AG09319 (cell line): ENCODE measurements at regions not wholly inside any gene's neighbourhood (a gene's known extent, or its start where the extent isn't known, plus 50 kb on each side); places are given as distances from the start of the nearest gene placed in this dataset.

Experiments used
- DNase-seq: peaks from one replicate; pipeline ENCODE4 v3.0.0-alpha.2; 2010; ENCODE audit warnings: low read depth; ENCODE audit errors: extremely low read depth
- TF ChIP-seq, protein P1 (sequence below): IDR thresholded peaks from 2 replicates; pipeline ENCODE4 v1.5.1; 2011; ENCODE audit warnings: low read depth, mild to moderate bottlenecking, inconsistent platforms, low read length, moderate library complexity

DNA sequence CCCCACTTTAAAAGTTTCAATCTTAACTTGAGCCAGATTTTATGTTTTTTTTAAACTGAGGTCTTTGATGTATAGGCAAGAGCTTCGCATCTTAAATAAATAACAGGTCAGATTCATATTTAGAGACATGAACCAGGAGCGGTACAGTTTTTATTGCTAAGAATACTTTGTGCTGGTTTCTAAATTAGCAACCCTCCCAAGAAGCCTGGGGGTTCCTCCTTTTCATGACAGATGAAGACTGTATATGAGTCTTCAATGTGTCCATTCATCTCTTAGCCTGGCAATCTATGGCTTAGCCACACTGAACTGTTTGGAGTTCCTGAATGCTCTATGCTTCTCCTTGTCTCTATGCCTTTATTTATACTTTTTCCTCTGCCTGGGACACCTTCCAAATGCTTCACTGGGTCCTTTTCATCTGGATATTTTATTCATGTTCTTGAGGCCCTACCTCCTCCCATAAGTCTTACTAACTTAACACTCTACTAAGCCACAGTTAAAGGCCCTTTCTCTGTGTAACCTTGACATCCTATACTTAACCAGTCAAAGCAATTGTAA is 338.6 kb downstream of the INSC start:
- TF ChIP-seq, protein P1, sequence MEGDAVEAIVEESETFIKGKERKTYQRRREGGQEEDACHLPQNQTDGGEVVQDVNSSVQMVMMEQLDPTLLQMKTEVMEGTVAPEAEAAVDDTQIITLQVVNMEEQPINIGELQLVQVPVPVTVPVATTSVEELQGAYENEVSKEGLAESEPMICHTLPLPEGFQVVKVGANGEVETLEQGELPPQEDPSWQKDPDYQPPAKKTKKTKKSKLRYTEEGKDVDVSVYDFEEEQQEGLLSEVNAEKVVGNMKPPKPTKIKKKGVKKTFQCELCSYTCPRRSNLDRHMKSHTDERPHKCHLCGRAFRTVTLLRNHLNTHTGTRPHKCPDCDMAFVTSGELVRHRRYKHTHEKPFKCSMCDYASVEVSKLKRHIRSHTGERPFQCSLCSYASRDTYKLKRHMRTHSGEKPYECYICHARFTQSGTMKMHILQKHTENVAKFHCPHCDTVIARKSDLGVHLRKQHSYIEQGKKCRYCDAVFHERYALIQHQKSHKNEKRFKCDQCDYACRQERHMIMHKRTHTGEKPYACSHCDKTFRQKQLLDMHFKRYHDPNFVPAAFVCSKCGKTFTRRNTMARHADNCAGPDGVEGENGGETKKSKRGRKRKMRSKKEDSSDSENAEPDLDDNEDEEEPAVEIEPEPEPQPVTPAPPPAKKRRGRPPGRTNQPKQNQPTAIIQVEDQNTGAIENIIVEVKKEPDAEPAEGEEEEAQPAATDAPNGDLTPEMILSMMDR = no peak
- DNase-seq = no peak

DNA sequence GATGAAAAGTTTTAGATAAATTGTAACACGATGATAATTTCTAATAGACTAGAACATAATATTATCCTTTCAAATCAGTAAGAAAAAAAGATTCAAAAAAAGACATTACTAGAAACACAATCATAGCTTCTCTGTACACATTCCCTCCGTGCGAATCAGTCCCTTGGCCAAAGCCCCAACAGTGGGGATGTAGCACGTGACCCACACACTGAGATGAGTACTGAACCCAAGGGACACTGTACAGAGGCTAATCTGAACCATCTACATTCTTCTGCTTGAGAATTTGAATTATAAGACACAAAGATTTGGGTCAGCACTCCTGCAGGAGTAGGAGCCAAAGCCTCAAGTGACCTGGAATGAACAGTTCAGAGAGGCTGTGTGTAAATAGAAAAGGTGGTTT is 353.7 kb downstream of the INSC start:
- DNase-seq = no peak
- TF ChIP-seq, protein P1 = no peak

DNA sequence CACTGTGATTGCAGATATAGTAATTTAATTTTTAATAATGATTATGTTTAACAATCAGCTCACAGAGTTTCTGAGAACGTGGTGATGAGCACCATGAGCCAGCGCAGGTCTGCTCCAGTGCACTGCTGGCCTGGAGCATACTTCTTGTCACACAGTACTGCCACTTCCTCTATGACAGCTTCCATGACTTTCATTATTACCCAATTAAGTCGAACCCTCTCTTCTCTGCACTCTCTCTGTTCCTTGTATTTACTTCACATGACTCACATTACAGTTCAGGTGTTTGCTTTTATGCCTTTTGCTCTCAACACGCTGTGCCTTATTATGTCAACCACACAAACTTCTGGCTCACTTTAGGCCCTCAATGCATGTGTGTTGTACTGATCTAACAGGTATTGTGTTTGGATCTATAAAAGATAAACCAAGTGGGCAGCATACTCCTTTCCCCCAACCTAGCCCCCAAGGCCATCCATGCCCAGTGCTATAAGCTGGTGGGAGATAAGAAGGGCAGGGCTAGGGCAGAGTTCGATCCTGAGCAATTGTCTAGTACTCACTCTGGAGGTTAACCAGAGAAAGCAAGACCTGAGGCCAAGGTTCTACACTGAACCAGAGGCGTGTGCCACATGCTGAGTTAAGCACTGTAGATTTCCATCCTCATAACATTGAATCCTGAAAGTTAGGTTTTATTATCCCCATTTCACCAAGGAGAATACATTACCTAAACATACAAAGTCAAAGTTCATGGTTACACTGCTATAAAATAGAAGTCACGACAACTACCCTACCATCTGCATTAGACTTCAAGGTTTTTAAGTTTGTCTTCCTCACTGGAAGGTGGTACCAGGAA is 356.5 kb downstream of the INSC start:
- DNase-seq = no peak

DNA sequence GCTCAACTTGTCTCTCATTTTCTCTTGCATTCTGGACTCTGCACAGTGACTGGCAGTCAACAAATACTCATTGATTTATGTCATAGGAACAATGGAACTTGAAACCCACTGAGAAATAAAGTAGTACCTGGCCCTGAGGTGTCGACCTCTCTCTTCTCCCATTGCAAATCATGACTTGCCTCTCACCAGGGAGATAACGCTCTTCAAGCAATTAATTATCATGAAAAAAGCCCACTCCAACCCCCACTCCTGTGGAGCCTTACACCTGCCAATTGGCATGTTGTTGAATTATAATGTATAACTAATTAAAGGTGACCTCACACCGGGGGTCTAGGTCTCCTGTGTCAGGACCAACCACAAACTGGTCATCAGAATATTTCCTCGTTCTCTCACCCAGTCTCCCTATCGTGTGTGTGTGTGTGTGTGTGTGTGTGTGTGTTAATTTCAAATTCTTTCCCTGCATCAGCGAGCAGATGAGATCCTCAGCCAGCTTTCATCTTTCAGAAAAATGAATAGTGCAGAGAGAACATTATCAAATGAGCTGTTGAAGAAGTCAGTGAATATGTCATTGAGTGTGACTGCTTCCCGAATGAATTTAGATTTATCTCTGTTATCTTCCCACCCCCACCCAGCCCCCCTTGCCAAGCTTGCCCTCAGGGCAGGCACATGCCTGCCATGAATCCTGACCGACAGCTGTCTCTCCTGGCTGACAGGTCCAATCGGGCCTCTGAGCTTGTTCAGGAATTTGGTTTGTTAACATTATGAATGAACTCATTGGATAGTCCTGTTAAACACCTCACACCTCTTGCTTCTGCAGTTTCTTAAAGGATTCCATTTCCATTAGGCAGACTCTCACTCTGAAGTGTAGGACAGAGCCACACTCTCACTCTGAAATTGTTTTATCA is 357.4 kb downstream of the INSC start:
- no peak for DNase-seq
- TF ChIP-seq, protein P1 = no peak

More for the DNA sequence above, 356.5 kb downstream of the INSC start:
- TF ChIP-seq, protein P1 = no peak

DNA sequence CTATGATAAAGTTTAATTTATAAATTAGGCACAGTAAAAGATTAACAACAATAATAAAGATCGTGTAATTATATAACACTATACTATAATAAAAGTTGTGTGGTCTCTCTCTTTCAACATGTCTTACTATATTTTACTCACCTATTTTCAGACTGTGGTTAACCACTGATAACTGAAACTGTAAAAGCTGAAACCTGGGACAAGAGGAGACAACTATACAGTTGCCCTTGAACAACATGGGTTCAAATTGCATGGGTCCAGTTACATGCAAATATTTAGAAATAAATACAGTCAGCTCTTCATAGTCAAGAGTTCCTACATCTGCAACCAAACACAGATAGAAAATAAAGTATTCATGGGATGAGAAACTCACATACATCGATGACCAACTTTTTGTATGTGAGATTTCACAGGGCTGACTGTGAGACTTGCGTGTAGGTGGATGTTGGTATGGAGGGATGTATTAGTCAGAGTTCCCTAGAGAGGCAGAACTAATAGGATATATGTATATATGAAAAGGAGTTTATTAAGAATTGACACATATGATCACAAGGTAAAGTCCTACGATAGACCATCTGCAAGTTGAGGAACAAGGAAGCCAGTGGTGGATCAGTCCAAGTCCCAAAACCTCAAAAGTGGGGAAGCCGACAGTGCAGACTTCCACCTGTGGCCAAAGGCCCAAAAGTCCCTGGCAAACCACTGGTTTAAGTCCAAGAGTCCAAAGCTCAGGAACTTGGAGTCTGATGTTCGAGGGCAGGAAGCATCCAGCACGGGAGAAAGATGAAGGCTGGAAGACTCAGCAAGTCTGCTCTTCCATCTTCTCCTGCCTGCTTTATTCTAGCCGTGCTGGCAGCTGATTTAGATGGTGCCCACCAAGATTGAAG is 359.5 kb downstream of the INSC start:
- TF ChIP-seq, protein P1 = no peak
- no peak for DNase-seq

DNA sequence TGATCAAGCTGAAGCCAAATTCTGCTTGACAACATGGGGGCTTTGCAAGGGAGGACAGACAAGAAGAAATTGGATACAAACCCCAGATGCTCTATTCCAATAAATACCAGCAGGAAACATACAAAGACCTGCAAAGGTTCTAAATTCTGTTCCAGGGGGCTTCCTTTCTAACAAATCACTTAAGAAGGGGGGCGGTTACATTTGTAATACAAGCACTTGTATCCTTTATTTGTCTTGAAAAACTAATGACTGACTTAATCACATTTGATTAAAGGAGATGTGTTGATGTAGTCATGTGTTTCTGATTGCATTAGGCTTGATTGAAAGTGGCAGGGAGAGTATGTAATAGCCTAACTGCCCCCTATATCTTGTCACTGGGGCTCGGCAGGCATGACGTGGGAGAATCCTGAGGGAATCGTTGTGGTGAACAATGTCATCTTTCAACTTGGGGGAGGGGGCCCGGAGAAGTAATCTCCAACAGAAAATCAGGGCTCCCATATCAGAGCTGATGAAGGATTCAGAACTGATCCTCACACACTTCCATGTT is 361.7 kb downstream of the INSC start:
- TF ChIP-seq, protein P1 = no peak
- DNase-seq = no peak
